NCI-H2081 (cell line): ENCODE measurements at regions not wholly inside any gene's neighbourhood (a gene's known extent, or its start where the extent isn't known, plus 50 kb on each side); places are given as distances from the start of the nearest gene placed in this dataset.
"Not testable (repeated sequence)": the region's sequence is repeated elsewhere in the genome, so short reads cannot be mapped to it uniquely, and the experiment has no call there.

Source experiments
- DNase-seq, 2 experiments: peaks; one replicate each; lab custom pipeline; 2025; lab: John Stamatoyannopoulos, UW

- no peak for DNase-seq
Measured at GRCh38 chr3:139199421-139200010, 144.3 kb upstream of the MRPS22 start.

- no peak for DNase-seq
Measured at GRCh38 chr3:139201446-139202225, 142.2 kb upstream of the MRPS22 start.

GRCh38 chr3:139202226-139202958, 141.4 kb upstream of the MRPS22 start:
- DNase-seq = no peak

GRCh38 chr3:139202959-139203349, 140.9 kb upstream of the MRPS22 start:
- no peak for DNase-seq

GRCh38 chr3:139203752-139204151, 140.1 kb upstream of the MRPS22 start:
- no peak for DNase-seq

- DNase-seq = no peak
Measured at GRCh38 chr3:139204728-139205127, 139.1 kb upstream of the MRPS22 start.

GRCh38 chr3:139213936-139214335, 129.9 kb upstream of the MRPS22 start:
- DNase-seq = no peak

GRCh38 chr3:139216958-139217357, 126.9 kb upstream of the MRPS22 start:
- no peak for DNase-seq

- no peak for DNase-seq
Measured at GRCh38 chr3:139217633-139218032, 126.2 kb upstream of the MRPS22 start.

GRCh38 chr3:139218046-139218445, 125.8 kb upstream of the MRPS22 start:
- DNase-seq = no peak

GRCh38 chr3:139219463-139219862, 124.4 kb upstream of the MRPS22 start:
- DNase-seq = no peak

- no peak for DNase-seq
Measured at GRCh38 chr3:139222100-139222657, 121.6 kb upstream of the MRPS22 start.

GRCh38 chr3:139225548-139225947, 118.3 kb upstream of the MRPS22 start:
- DNase-seq = no peak

- no peak for DNase-seq
Measured at GRCh38 chr3:139226731-139227130, 117.1 kb upstream of the MRPS22 start.

GRCh38 chr3:139227165-139227564, 116.7 kb upstream of the MRPS22 start:
- peak in 1 of 2 experiments; percentile 34 for DNase-seq

GRCh38 chr3:139227827-139228226, 116.0 kb upstream of the MRPS22 start:
- no peak for DNase-seq

GRCh38 chr3:139230391-139230790, 113.4 kb upstream of the MRPS22 start:
- DNase-seq = no peak

- DNase-seq = no peak
Measured at GRCh38 chr3:139231555-139232281, 112.1 kb upstream of the MRPS22 start.

- not testable (repeated sequence) for DNase-seq
Measured at GRCh38 chr3:139232341-139232740, 111.5 kb upstream of the MRPS22 start.

GRCh38 chr3:139234491-139234890, 109.3 kb upstream of the MRPS22 start:
- no peak for DNase-seq

- no peak for DNase-seq
Measured at GRCh38 chr3:139235192-139235591, 108.6 kb upstream of the MRPS22 start.

- DNase-seq = no peak
Measured at GRCh38 chr3:139236336-139236735, 107.5 kb upstream of the MRPS22 start.
